Vagina (tissue), 2 donors: ENCODE measurements at regions not wholly inside any gene's neighbourhood (a gene's known extent, or its start where the extent isn't known, plus 50 kb on each side); places are given as distances from the start of the nearest gene placed in this dataset.

Source experiments
- DNase-seq, 2 donors: peaks; one replicate each; pipeline ENCODE4 v3.0.0-alpha.2; 2017; ENCODE audit errors: extremely low spot score in 2 of 2
- H3K27ac ChIP-seq: fragments of 200-600 bp; sonication (generic); one replicate; pipeline ENCODE4 v1.5.1; 2019
- H3K27me3 ChIP-seq: fragments of 200-600 bp; sonication (generic); one replicate; pipeline ENCODE4 v1.5.1; 2019
- H3K36me3 ChIP-seq, 2 donors: fragments of 200-600 bp; sonication (generic); one replicate each; pipeline ENCODE4 v1.5.1; 2017 to 2019
- H3K4me1 ChIP-seq: fragments of 200-600 bp; sonication (generic); one replicate; pipeline ENCODE4 v1.5.1; 2019
- H3K4me3 ChIP-seq, 2 donors: fragments of 200-600 bp; sonication (generic); 1 replicate in 1 of 2; 2 replicates in 1 of 2; pipeline ENCODE4 v1.5.1; 2016 to 2019
- H3K9me3 ChIP-seq: fragments of 200-600 bp; sonication (generic); one replicate; pipeline ENCODE4 v1.5.1; 2019
- CTCF ChIP-seq, 3 experiments: fragments of 450-650 bp in 2 of 3; fragments of 200-600 bp in 1 of 3; sonication (generic) in 1 of 3; IDR thresholded peaks; one replicate each; pipeline ENCODE4 v1.5.1; 2017 to 2019; ENCODE audit warnings: antibody characterized with exemption in 3 of 3, mild to moderate bottlenecking in 2 of 3, moderate library complexity in 2 of 3
- POLR2A ChIP-seq, 2 donors: fragments of 450-650 bp; IDR thresholded peaks; one replicate each; pipeline ENCODE4 v1.6.1; 2017; ENCODE audit warnings: antibody characterized with exemption in 2 of 2, mild to moderate bottlenecking in 2 of 2, moderate library complexity in 2 of 2
- POLR2AphosphoS5 ChIP-seq, 2 donors: sonication (generic); formaldehyde crosslinking; IDR thresholded peaks; one replicate each; pipeline ENCODE4 v1.9.0; 2017; ENCODE audit warnings: antibody characterized with exemption in 2 of 2, mild to moderate bottlenecking in 2 of 2, low read depth in 1 of 2; ENCODE audit not compliant: insufficient read depth in 1 of 2
- intact Hi-C: fragments of 100-400 bp; cut with DNase I; formaldehyde crosslinking; loops from one replicate; pipeline ENCODE4 v1.15.1; 2023

DNA sequence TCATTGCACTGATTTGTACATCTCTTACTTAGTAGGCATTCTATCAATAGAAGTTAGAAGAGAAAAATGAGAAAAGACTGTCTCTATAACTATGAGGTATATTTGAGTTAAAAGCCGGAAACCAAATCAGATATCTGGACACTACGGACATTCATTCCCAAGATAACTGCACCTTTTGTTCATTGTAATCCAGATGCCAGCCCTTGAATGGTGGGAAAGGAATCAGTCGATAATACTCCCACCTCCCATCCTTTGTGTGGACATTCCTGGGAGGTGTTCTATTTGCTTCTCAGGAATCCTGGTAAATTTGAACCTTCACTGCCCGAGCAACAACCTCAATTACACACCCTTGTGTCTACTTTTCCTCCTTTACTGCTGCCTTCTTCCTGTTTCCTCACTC is 225.2 kb downstream of the CHD9NB start:
- H3K36me3 ChIP-seq = no peaks in the 10 kb centered on the region
- H3K9me3 ChIP-seq = no peaks in the 10 kb centered on the region
- H3K4me1 ChIP-seq = no peaks in the 10 kb centered on the region
- H3K27ac ChIP-seq = no peak overlapping the region
- DNase-seq = no peak
- H3K27me3 ChIP-seq = no peaks in the 10 kb centered on the region
- no peak overlapping the region for H3K4me3 ChIP-seq
- TF ChIP-seq CTCF (IDR thresholded peaks at IDR 0.05) = no peak
- no peak for TF ChIP-seq POLR2A (IDR thresholded peaks at IDR 0.05)
- TF ChIP-seq POLR2AphosphoS5 (IDR thresholded peaks at IDR 0.05; ENCODE audit: insufficient read depth in 1 of 2, low read depth in 1 of 2) = no peak
- intact Hi-C loops = no loop called here

GRCh38 chr16:52825892-52826291 is 226.8 kb downstream of the CHD9NB start:
- intact Hi-C loops = no loop called here
- no peak overlapping the region for H3K27ac ChIP-seq
- no peaks in the 10 kb centered on the region for H3K4me1 ChIP-seq

DNA sequence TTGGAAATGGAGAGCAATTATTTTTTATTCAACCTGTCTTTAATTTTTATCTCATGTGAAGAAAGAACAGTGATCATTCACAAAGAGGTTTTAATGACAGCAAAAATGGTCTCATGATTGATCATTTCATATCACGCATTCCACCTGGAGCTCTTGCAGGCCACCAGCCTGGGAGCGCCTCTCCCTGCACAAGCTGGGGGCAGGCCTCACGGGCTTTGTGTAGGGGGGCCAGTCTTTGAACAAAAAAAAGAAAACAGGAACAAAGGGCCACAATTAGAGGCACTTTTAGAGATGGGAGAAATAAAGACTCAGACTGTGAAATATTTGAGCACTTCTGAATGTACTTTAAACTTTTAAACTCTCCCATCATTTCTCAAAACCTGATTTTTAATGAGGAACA is 232.9 kb downstream of the CHD9NB start:
- Histone ChIP-seq H3K27ac (no peak overlapping the region), H3K36me3 (no peaks in the 10 kb centered on the region), H3K9me3 (no peaks in the 10 kb centered on the region), H3K4me3 (no peak overlapping the region), H3K27me3 (no peaks in the 10 kb centered on the region), H3K4me1 (no peaks in the 10 kb centered on the region)
- intact Hi-C loops = no loop called here
- DNase-seq = no peak
- TF ChIP-seq POLR2A (IDR thresholded peaks at IDR 0.05) (no peak), POLR2AphosphoS5 (IDR thresholded peaks at IDR 0.05; ENCODE audit: insufficient read depth in 1 of 2, low read depth in 1 of 2) (no peak), CTCF (IDR thresholded peaks at IDR 0.05) (no peak)

More at GRCh38 chr16:52825892-52826291, 226.8 kb downstream of the CHD9NB start:
- no peak for DNase-seq
- Histone ChIP-seq H3K9me3 (no peaks in the 10 kb centered on the region), H3K4me3 (no peak overlapping the region), H3K36me3 (no peaks in the 10 kb centered on the region), H3K27me3 (no peaks in the 10 kb centered on the region)
- no peak for TF ChIP-seq POLR2A (IDR thresholded peaks at IDR 0.05)
- TF ChIP-seq CTCF (IDR thresholded peaks at IDR 0.05) = no peak
- no peak for TF ChIP-seq POLR2AphosphoS5 (IDR thresholded peaks at IDR 0.05; ENCODE audit: insufficient read depth in 1 of 2, low read depth in 1 of 2)

GRCh38 chr16:52819405-52819804 is 233.3 kb downstream of the CHD9NB start:
- H3K27me3 ChIP-seq = no peaks in the 10 kb centered on the region

DNA sequence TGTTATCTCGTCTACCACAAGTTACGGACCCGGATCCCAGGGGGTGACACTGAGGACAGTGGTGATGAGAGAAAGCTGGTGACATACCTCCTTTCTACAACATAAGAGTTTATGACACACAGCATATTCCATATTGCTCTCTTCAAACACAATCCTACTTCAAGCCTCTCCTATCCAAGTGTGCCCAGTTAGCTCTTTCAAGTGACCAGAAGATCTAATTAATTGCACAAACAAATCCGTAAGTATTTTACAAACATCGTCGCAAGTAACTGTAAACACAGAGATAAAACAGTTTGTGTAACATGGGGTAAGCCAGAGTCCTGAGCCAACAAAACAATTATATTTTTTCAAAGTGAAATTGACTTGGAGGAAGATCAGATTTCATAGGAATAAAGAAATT is 235.0 kb downstream of the CHD9NB start:
- DNase-seq = no peak
- H3K4me3 ChIP-seq = no peak overlapping the region
- H3K27me3 ChIP-seq = no peaks in the 10 kb centered on the region
- no peaks in the 10 kb centered on the region for H3K36me3 ChIP-seq
- no peak overlapping the region for H3K27ac ChIP-seq
- no peak for TF ChIP-seq POLR2AphosphoS5 (IDR thresholded peaks at IDR 0.05; ENCODE audit: insufficient read depth in 1 of 2, low read depth in 1 of 2)
- TF ChIP-seq CTCF (IDR thresholded peaks at IDR 0.05) = no peak
- no peak for TF ChIP-seq POLR2A (IDR thresholded peaks at IDR 0.05)
- no peaks in the 10 kb centered on the region for H3K4me1 ChIP-seq
- intact Hi-C loops = no loop called here
- no peaks in the 10 kb centered on the region for H3K9me3 ChIP-seq

More at GRCh38 chr16:52819405-52819804, 233.3 kb downstream of the CHD9NB start:
- TF ChIP-seq POLR2AphosphoS5 (IDR thresholded peaks at IDR 0.05; ENCODE audit: insufficient read depth in 1 of 2, low read depth in 1 of 2) (no peak), POLR2A (IDR thresholded peaks at IDR 0.05) (no peak), CTCF (IDR thresholded peaks at IDR 0.05) (no peak)
- Histone ChIP-seq H3K9me3 (no peaks in the 10 kb centered on the region), H3K4me3 (no peak overlapping the region), H3K4me1 (no peaks in the 10 kb centered on the region), H3K27ac (no peak overlapping the region), H3K36me3 (no peaks in the 10 kb centered on the region)
- no peak for DNase-seq
- intact Hi-C loops = no loop called here
